WTC11 (cell line): ENCODE measurements at regions not wholly inside any gene's neighbourhood (a gene's known extent, or its start where the extent isn't known, plus 50 kb on each side); places are given as distances from the start of the nearest gene placed in this dataset.

Experiments used
- AFF4 ChIP-seq: sonication (generic); formaldehyde crosslinking; IDR thresholded peaks from 2 replicates; pipeline ENCODE4 v1.8.1; 2023; ENCODE audit warnings: mild to moderate bottlenecking, missing genetic modification reagents, borderline replicate concordance
- ATF2 ChIP-seq: sonication (generic); formaldehyde crosslinking; IDR thresholded peaks from 2 replicates; pipeline ENCODE4 v1.8.1; 2022; ENCODE audit warnings: low read depth, missing genetic modification reagents, borderline replicate concordance
- CREM ChIP-seq: sonication (generic); formaldehyde crosslinking; IDR thresholded peaks from 2 replicates; pipeline ENCODE4 v1.8.1; 2022; ENCODE audit warnings: mild to moderate bottlenecking, missing genetic modification reagents, moderate library complexity
- CTCF ChIP-seq: fragments of 200-600 bp; IDR thresholded peaks from 2 replicates; pipeline ENCODE4 v1.8.0; 2022; ENCODE audit warnings: antibody characterized with exemption
- E2F4 ChIP-seq: sonication (generic); formaldehyde crosslinking; IDR thresholded peaks from 2 replicates; pipeline ENCODE4 v1.8.1; 2022; ENCODE audit warnings: low read depth, mild to moderate bottlenecking, moderate library complexity, missing genetic modification reagents, borderline replicate concordance
- E2F5 ChIP-seq: sonication (generic); formaldehyde crosslinking; IDR thresholded peaks from 2 replicates; pipeline ENCODE4 v1.8.1; 2022; ENCODE audit warnings: mild to moderate bottlenecking, moderate library complexity, missing genetic modification reagents
- FOXP4 ChIP-seq: sonication (generic); formaldehyde crosslinking; IDR thresholded peaks from 2 replicates; pipeline ENCODE4 v1.8.0; 2022; ENCODE audit warnings: mild to moderate bottlenecking, missing genetic modification reagents
- JUN ChIP-seq: sonication (generic); formaldehyde crosslinking; IDR thresholded peaks from 2 replicates; pipeline ENCODE4 v1.8.0; 2023; ENCODE audit warnings: mild to moderate bottlenecking, missing genetic modification reagents
- KAT7 ChIP-seq: sonication (generic); formaldehyde crosslinking; IDR thresholded peaks from 2 replicates; pipeline ENCODE4 v1.8.1; 2023; ENCODE audit warnings: missing genetic modification reagents, mild to moderate bottlenecking, borderline replicate concordance
- MAX ChIP-seq: sonication (generic); formaldehyde crosslinking; IDR thresholded peaks from 2 replicates; pipeline ENCODE4 v1.8.0; 2022; ENCODE audit warnings: mild to moderate bottlenecking, missing genetic modification reagents
- NR2C2 ChIP-seq: sonication (generic); formaldehyde crosslinking; IDR thresholded peaks from 2 replicates; pipeline ENCODE4 v1.8.0; 2022; ENCODE audit warnings: mild to moderate bottlenecking, missing genetic modification reagents
- TEAD4 ChIP-seq: sonication (generic); formaldehyde crosslinking; IDR thresholded peaks from 2 replicates; pipeline ENCODE4 v1.8.0; 2022; ENCODE audit warnings: mild to moderate bottlenecking, missing genetic modification reagents
- USF2 ChIP-seq: sonication (generic); formaldehyde crosslinking; IDR thresholded peaks from 2 replicates; pipeline ENCODE4 v1.8.1; 2023; ENCODE audit warnings: mild to moderate bottlenecking, missing genetic modification reagents, moderate library complexity
- ZBTB21 ChIP-seq: sonication (generic); formaldehyde crosslinking; IDR thresholded peaks from 2 replicates; pipeline ENCODE4 v1.8.1; 2023; ENCODE audit warnings: mild to moderate bottlenecking, missing genetic modification reagents, borderline replicate concordance

- TF ChIP-seq TEAD4 (CRISPR knock-in tag) (no peak), FOXP4 (CRISPR knock-in tag) (no peak), CTCF (no peak), AFF4 (CRISPR knock-in tag) (no peak), MAX (CRISPR knock-in tag) (no peak), E2F4 (no peak), NR2C2 (CRISPR knock-in tag) (no peak), KAT7 (no peak), E2F5 (no peak), CREM (CRISPR knock-in tag) (no peak), JUN (CRISPR knock-in tag) (no peak), ZBTB21 (CRISPR knock-in tag) (no peak), USF2 (CRISPR knock-in tag) (no peak), ATF2 (CRISPR knock-in tag) (no peak)
Observed at GRCh38 chr2:18408638-18409037, 151.8 kb downstream of the RDH14 start.
